ENCODE measurements at regions not wholly inside any gene's neighbourhood (a gene's known extent, or its start where the extent isn't known, plus 50 kb on each side); places are given as distances from the start of the nearest gene placed in this dataset.

GRCh38 chr13:80663788-80664187 is 322.9 kb upstream of the SPRY2 start:
- Histone ChIP-seq H3K27me3 (no peaks in the 10 kb centered on the region), H3K9me3 (no peaks in the 10 kb centered on the region), H3K27ac (no peak overlapping the region), H3K4me3 (no peak overlapping the region), H3K4me1 (no peaks in the 10 kb centered on the region), H3K36me3 (no peaks in the 10 kb centered on the region)
- TF ChIP-seq POLR2A (IDR thresholded peaks at IDR 0.05) (no peak), POLR2AphosphoS5 (IDR thresholded peaks at IDR 0.05) (no peak), EP300 (IDR thresholded peaks at IDR 0.05) (no peak), CTCF (IDR thresholded peaks at IDR 0.05) (no peak)
- intact Hi-C loops (cut with DNase I): no loop called here
- no peak for DNase-seq
- WGBS, 2 donors: 72 to 83% methylated on average over 1 of the region's 1 CpG

GRCh38 chr13:80658705-80659104 is 317.8 kb upstream of the SPRY2 start:
- no peak overlapping the region for H3K27ac ChIP-seq
- 92 to 95% methylated on average over 16 of the region's 16 CpGs for WGBS, 2 donors

DNA sequence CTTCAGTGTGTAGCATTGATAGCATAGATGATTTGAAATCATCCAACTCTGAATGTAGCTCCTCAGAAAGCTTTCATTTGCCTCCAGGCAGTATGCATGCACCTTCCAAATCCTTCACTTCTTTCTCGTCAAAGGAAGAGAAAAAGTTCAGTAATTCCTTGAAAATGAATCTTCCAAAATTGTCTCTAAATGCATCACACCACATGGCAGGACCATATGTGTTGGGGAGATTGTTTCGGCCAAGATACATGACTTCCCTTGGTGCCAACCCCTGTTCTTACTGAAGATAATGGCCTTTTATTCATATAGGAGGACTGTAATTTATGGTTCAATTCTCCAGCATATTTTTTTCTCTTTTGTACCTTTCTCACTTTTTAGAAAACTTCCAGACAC is 315.6 kb upstream of the SPRY2 start:
- Histone ChIP-seq H3K4me3 (no peak overlapping the region), H3K9me3 (peaks cover 0 to 5% (median 0%) of the 10 kb centered on the region in 4 donors), H3K4me1 (no peaks in the 10 kb centered on the region), H3K36me3 (no peaks in the 10 kb centered on the region), H3K27ac (no peak overlapping the region), H3K27me3 (no peaks in the 10 kb centered on the region)
- no peak for TF ChIP-seq POLR2A (IDR thresholded peaks at IDR 0.05)
- no peak for TF ChIP-seq CTCF (IDR thresholded peaks at IDR 0.05)
- no peak for TF ChIP-seq EP300 (IDR thresholded peaks at IDR 0.05)
- TF ChIP-seq POLR2AphosphoS5 (IDR thresholded peaks at IDR 0.05): no peak
- intact Hi-C loops (cut with DNase I): no loop called here
- no peak for DNase-seq
- 94% methylated on average over 2 of the region's 2 CpGs for WGBS, 2 donors

More at GRCh38 chr13:80658705-80659104, 317.8 kb upstream of the SPRY2 start:
- H3K4me1 ChIP-seq: no peaks in the 10 kb centered on the region
- DNase-seq: no peak
- no peak overlapping the region for H3K4me3 ChIP-seq
- TF ChIP-seq EP300 (IDR thresholded peaks at IDR 0.05): no peak
- TF ChIP-seq CTCF (IDR thresholded peaks at IDR 0.05): no peak
- no peak for TF ChIP-seq POLR2A (IDR thresholded peaks at IDR 0.05)
- no peak for TF ChIP-seq POLR2AphosphoS5 (IDR thresholded peaks at IDR 0.05)
- no peaks in the 10 kb centered on the region for H3K27me3 ChIP-seq
- peaks cover 0 to 5% (median 0%) of the 10 kb centered on the region in 4 donors for H3K9me3 ChIP-seq
- intact Hi-C loops (cut with DNase I): no loop called here
- no peaks in the 10 kb centered on the region for H3K36me3 ChIP-seq

- intact Hi-C loops (cut with DNase I): no loop called here
Observed at GRCh38 chr13:80655778-80656511, 315.0 kb upstream of the SPRY2 start.

More at GRCh38 chr13:80655778-80656511, 315.0 kb upstream of the SPRY2 start:
- no peaks in the 10 kb centered on the region for H3K4me1 ChIP-seq
- DNase-seq: no peak
- H3K4me3 ChIP-seq: no peak overlapping the region
- no peak for TF ChIP-seq POLR2A (IDR thresholded peaks at IDR 0.05)
- TF ChIP-seq POLR2AphosphoS5 (IDR thresholded peaks at IDR 0.05): no peak
- TF ChIP-seq EP300 (IDR thresholded peaks at IDR 0.05): no peak
- no peak for TF ChIP-seq CTCF (IDR thresholded peaks at IDR 0.05)
- no peaks in the 10 kb centered on the region for H3K36me3 ChIP-seq
- no peak overlapping the region for H3K27ac ChIP-seq
- WGBS, 2 donors: 84 to 87% methylated on average over 5 of the region's 5 CpGs
- H3K27me3 ChIP-seq: no peaks in the 10 kb centered on the region
- H3K9me3 ChIP-seq: peaks cover 0 to 5% (median 0%) of the 10 kb centered on the region in 4 donors

Measured in sigmoid colon (tissue), 6 donors.